Panc1 (cell line): ENCODE measurements at regions not wholly inside any gene's neighbourhood (a gene's known extent, or its start where the extent isn't known, plus 50 kb on each side); places are given as distances from the start of the nearest gene placed in this dataset.

Experiments used
- CTCF ChIP-seq: fragments of 450-650 bp; IDR thresholded peaks from 2 replicates; pipeline ENCODE4 v1.5.1; 2017; ENCODE audit warnings: mild to moderate bottlenecking
- POLR2AphosphoS5 ChIP-seq: IDR thresholded peaks from 2 replicates; pipeline ENCODE4 v1.6.1; 2012; ENCODE audit warnings: mild to moderate bottlenecking, low read depth, low read length, moderate library complexity
- SIN3A ChIP-seq: IDR thresholded peaks from 2 replicates; pipeline ENCODE4 v1.6.1; 2012; ENCODE audit warnings: low read depth, mild to moderate bottlenecking, low read length, moderate library complexity, borderline replicate concordance; ENCODE audit not compliant: insufficient read depth
- TCF7L2 ChIP-seq: IDR thresholded peaks from 2 replicates; pipeline ENCODE4 v1.6.1; 2011; ENCODE audit warnings: mild to moderate bottlenecking, low read depth, low read length, inconsistent platforms

GRCh38 chr18:78136986-78137385 lies 842.6 kb upstream of the SALL3 start:
- TF ChIP-seq SIN3A (no peak), CTCF (no peak), TCF7L2 (no peak), POLR2AphosphoS5 (no peak)
